K562 (cell line): ENCODE measurements at regions not wholly inside any gene's neighbourhood (a gene's known extent, or its start where the extent isn't known, plus 50 kb on each side); places are given as distances from the start of the nearest gene placed in this dataset.

Experiments
- ATAC-seq: fragments of 200-7000 bp; cut with Tn5 transposase; 3 replicates; pipeline ENCODE4 v1.9.1; 2020; ENCODE audit warnings: moderate library complexity
- BruUV-seq: library from RNA; stranded (reverse); fragments of 400-500 nt; replicated peaks from 2 replicates; lab custom pipeline; 2021; lab: Mats Ljungman, UMichigan
- CTCF ChIA-PET: fragments of 300-600 bp; formaldehyde crosslinking; extraction: SDS; loops from one replicate; lab custom pipeline; 2021; ENCODE audit warnings: low intra/inter-chr PET ratio; lab: Yijun Ruan, JAX
- POLR2A ChIA-PET: fragments of 300-600, 350-650 bp; sonication (Branson Sonifier 250); formaldehyde crosslinking; extraction: SDS; loops from one replicate; lab custom pipeline; 2021; ENCODE audit warnings: antibody characterized with exemption, inconsistent platforms; lab: Yijun Ruan, JAX
- DNase-seq, 4 experiments: peaks; one replicate each; pipeline versions ENCODE4 v3.0.0 to v3.0.0-alpha.2; 2011 to 2018; ENCODE audit warnings: low spot score in 3 of 4, mixed read lengths in 3 of 4; ENCODE audit errors: extremely low read depth in 1 of 4
- FAIRE-seq: peaks from 2 replicates; lab custom pipeline; 2011; peaks lifted over from hg19 to GRCh38; lab: Jason Lieb, UNC
- H2AFZ ChIP-seq: 2 replicates; pipeline ENCODE4 v1.6.0; 2011; ENCODE audit warnings: low read depth, low read length, control low read depth, inconsistent platforms
- H3K27ac ChIP-seq: fragments of 200-600 bp; 3 replicates; pipeline ENCODE4 v1.8.0; 2011; ENCODE audit warnings: low read depth, mild to moderate bottlenecking, control low read depth, inconsistent platforms, low read length, moderate library complexity, mixed read lengths; ENCODE audit errors: extremely low read depth
- H3K27me3 ChIP-seq, 2 experiments: fragments of 300-600 bp in 1 of 2; 2 replicates in 1 of 2; 3 replicates in 1 of 2; pipeline versions ENCODE4 v1.6.0 to v1.8.0; 2011; ENCODE audit warnings: inconsistent platforms in 2 of 2, low read length in 2 of 2, mild to moderate bottlenecking in 1 of 2, mixed read lengths in 1 of 2, moderate library complexity in 1 of 2; ENCODE audit not compliant: control insufficient read depth in 2 of 2, insufficient read depth in 2 of 2
- H3K36me3 ChIP-seq: fragments of 300-600 bp; 3 replicates; pipeline ENCODE4 v1.8.0; 2011; ENCODE audit warnings: mild to moderate bottlenecking, low read length, inconsistent platforms; ENCODE audit not compliant: control insufficient read depth, insufficient read depth
- H3K4me1 ChIP-seq, 2 experiments: fragments of 200-600 bp in 1 of 2; replicated peaks in 1 of 2; 2 replicates in 1 of 2; 3 replicates in 1 of 2; pipeline versions ENCODE4 v1.5.1 to v1.8.0; 2011; ENCODE audit warnings: inconsistent platforms in 2 of 2, low read length in 2 of 2, mild to moderate bottlenecking in 1 of 2, mixed read lengths in 1 of 2, moderate library complexity in 1 of 2; ENCODE audit not compliant: control insufficient read depth in 2 of 2, insufficient read depth in 2 of 2
- H3K4me2 ChIP-seq: 2 replicates; pipeline ENCODE4 v1.6.1; 2011; ENCODE audit warnings: low read length, control low read depth, inconsistent platforms, mixed read lengths; ENCODE audit not compliant: insufficient read depth
- H3K4me3 ChIP-seq: fragments of 200-600 bp; sonication (generic), shearing (Covaris generic); 2 replicates; pipeline ENCODE4 v1.5.1; 2016; ENCODE audit warnings: control low read depth, inconsistent platforms
- H3K79me2 ChIP-seq: fragments of 200-600 bp; 3 replicates; pipeline ENCODE4 v1.8.0; 2011; ENCODE audit warnings: low read length, inconsistent platforms; ENCODE audit not compliant: control insufficient read depth, insufficient read depth
- H3K9ac ChIP-seq, 2 experiments: 2 replicates each; pipeline versions ENCODE4 v1.6.0 to v1.6.1; 2011; ENCODE audit warnings: low read depth in 2 of 2, low read length in 2 of 2, control low read depth in 1 of 2, inconsistent platforms in 1 of 2, mild to moderate bottlenecking in 1 of 2, mixed read lengths in 1 of 2; ENCODE audit not compliant: insufficient read depth in 1 of 2
- H3K9me1 ChIP-seq: one replicate; pipeline ENCODE4 v1.6.0; 2011; ENCODE audit warnings: inconsistent platforms, mild to moderate bottlenecking, low read length, moderate library complexity; ENCODE audit not compliant: control insufficient read depth, insufficient read depth
- H3K9me3 ChIP-seq: replicated peaks from 2 replicates; pipeline ENCODE4 v1.5.1; 2011; ENCODE audit warnings: low read depth, low read length, inconsistent platforms; ENCODE audit not compliant: control insufficient read depth, insufficient read depth
- H4K20me1 ChIP-seq: replicated peaks from 2 replicates; pipeline ENCODE4 v1.6.1; 2011; ENCODE audit warnings: low read length, inconsistent platforms, mixed read lengths; ENCODE audit not compliant: control insufficient read depth, insufficient read depth
- ASH1L ChIP-seq: fragments of 450-650 bp; IDR thresholded peaks from 2 replicates; pipeline ENCODE4 v1.6.1; 2018; ENCODE audit warnings: borderline replicate concordance, mild to moderate bottlenecking, low read depth; ENCODE audit not compliant: partially characterized antibody
- C11orf30 ChIP-seq: fragments of 450-650 bp; IDR thresholded peaks from 2 replicates; pipeline ENCODE4 v1.6.1; 2016; ENCODE audit warnings: low read depth, mild to moderate bottlenecking
- CBFA2T2 ChIP-seq: fragments of 450-650 bp; conservative IDR thresholded peaks from 2 replicates; pipeline ENCODE4 v1.6.1; 2017; ENCODE audit warnings: mild to moderate bottlenecking
- CBFA2T3 ChIP-seq: fragments of 450-650 bp; IDR thresholded peaks from 2 replicates; pipeline ENCODE4 v1.6.1; 2017
- FOSL1 ChIP-seq: fragments of 200-800 bp; sonication (Bioruptor generic); conservative IDR thresholded peaks from 2 replicates; pipeline ENCODE4 v1.6.1; 2016; ENCODE audit warnings: missing genetic modification characterization, missing compliant biosample characterization
- FOXA3 ChIP-seq, 2 experiments: fragments of 450-650 bp in 1 of 2; sonication (generic) in 1 of 2; formaldehyde crosslinking; IDR thresholded peaks in 1 of 2; conservative IDR thresholded peaks in 1 of 2; 2 replicates each; pipeline versions ENCODE4 v1.4.0 to v1.8.0; 2020 to 2022; ENCODE audit warnings: mild to moderate bottlenecking in 2 of 2, missing genetic modification reagents in 1 of 2
- JUND ChIP-seq, 2 experiments: IDR thresholded peaks; 2 replicates in 1 of 2; 3 replicates in 1 of 2; pipeline ENCODE4 v1.6.1; 2011; ENCODE audit warnings: borderline replicate concordance in 2 of 2, low read depth in 2 of 2, low read length in 2 of 2, improper control_type of control experiment in 1 of 2, missing biosample characterization in 1 of 2, missing genetic modification characterization in 1 of 2, missing genetic modification reagents in 1 of 2
- NR4A1 ChIP-seq, 2 experiments: fragments of 250-450 bp in 1 of 2; fragments of 450-650 bp in 1 of 2; sonication (Bioruptor Pico) in 1 of 2; IDR thresholded peaks; 2 replicates each; pipeline versions ENCODE4 v1.4.0 to v1.6.1; 2016 to 2020; ENCODE audit warnings: mild to moderate bottlenecking in 2 of 2, missing compliant biosample characterization in 1 of 2, missing genetic modification characterization in 1 of 2, moderate library complexity in 1 of 2
- PHF8 ChIP-seq: fragments of 200-600 bp; sonication (generic); IDR thresholded peaks from 2 replicates; pipeline ENCODE4 v1.6.1; 2012; ENCODE audit warnings: mixed run types, mild to moderate bottlenecking, inconsistent platforms, low read length, moderate library complexity, borderline replicate concordance
- TAL1 ChIP-seq: fragments of 450-650 bp; IDR thresholded peaks from 2 replicates; pipeline ENCODE4 v1.6.1; 2016; ENCODE audit warnings: mild to moderate bottlenecking
- WGBS: fragments of 100-300 bp; shearing (Covaris generic); methylation state at CpG from one replicate; pipeline ENCODE4 v1.1.6; 2016; ENCODE audit warnings: low coverage, mixed read lengths; ENCODE audit not compliant: insufficient coverage; ENCODE audit errors: missing lambda C conversion rate; 5-methylcytosine and 5-hydroxymethylcytosine counted together
- in situ Hi-C: fragments of 300-500 bp; cut with MboI; formaldehyde crosslinking; loops from 4 replicates; pipeline ENCODE4 v1.15.0; 2018; ENCODE audit warnings: inconsistent platforms, mixed read lengths
- intact Hi-C: fragments of 100-400 bp; cut with micrococcal nuclease; formaldehyde crosslinking; loops from 2 replicates; pipeline ENCODE4 v1.14.2; 2022

DNA sequence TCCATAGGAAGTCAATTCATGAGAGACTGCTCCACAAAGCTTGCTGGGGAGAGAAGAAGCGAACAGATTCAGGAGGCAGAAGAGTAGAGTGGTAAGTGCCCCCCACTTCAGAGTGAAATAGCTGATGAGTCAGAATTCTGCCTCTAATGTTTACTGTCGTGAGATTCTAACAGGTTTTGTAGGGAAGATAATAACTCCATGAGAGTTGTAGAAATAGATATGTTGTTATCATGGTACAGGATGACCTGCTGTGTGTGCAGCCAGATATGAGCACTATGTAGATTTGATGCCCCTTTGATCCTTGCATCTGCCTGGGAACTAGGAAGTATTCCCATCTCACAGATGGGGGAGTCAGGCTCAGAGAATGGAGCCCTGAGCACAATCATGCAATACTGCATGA lies 502.4 kb upstream of the CDH11 start:
- no TSS peak for BruUV-seq
- Histone ChIP-seq H3K4me1 (no peaks in the 10 kb centered on the region), H4K20me1 (no peaks in the 10 kb centered on the region), H3K79me2 (no peaks in the 10 kb centered on the region), H3K27ac (no peak overlapping the region), H3K9me3 (no peaks in the 10 kb centered on the region), H3K9me1 (no peaks in the 10 kb centered on the region), H2AFZ (no peak overlapping the region), H3K27me3 (no peaks in the 10 kb centered on the region), H3K9ac (no peak overlapping the region), H3K4me3 (no peak overlapping the region), H3K4me2 (no peak overlapping the region), H3K36me3 (no peaks in the 10 kb centered on the region)
- no peak for FAIRE-seq
- intact Hi-C loops (no loop called here), in situ Hi-C loops (no loop called here)
- POLR2A ChIA-PET = no interaction called here
- no peak for ATAC-seq
- CTCF ChIA-PET = no interaction called here
- TF ChIP-seq CBFA2T2 = peak; percentile 36
- TF ChIP-seq JUND (IDR thresholded peaks at IDR 0.05; ENCODE audit: borderline replicate concordance, low read depth, low read length) = no peak
- TF ChIP-seq JUND (tag; IDR thresholded peaks at IDR 0.05; ENCODE audit: borderline replicate concordance, low read depth, low read length) = peak; percentile 12; the same call in 1 of the 3 replicates
- TF ChIP-seq TAL1 = peak; percentile 64
- 0 out of 4 replicates have a peak, but pooled peaks of 1 of the 2 experiments have one; percentile 13 for TF ChIP-seq FOXA3 (CRISPR knock-in tag; conservative IDR thresholded peaks at IDR 0.05 in 1 of 2, IDR thresholded peaks at IDR 0.05 in 1 of 2)
- TF ChIP-seq FOSL1 = peak; percentile 64; the same call in 1 of the 2 replicates
- TF ChIP-seq NR4A1 (CRISPR knock-in tag; IDR thresholded peaks at IDR 0.05) = no peak
- no peak for TF ChIP-seq NR4A1 (tag; IDR thresholded peaks at IDR 0.05)
- peak; percentile 18; the same call in 1 of the 2 replicates for TF ChIP-seq C11orf30
- TF ChIP-seq ASH1L = no peak
- no peak for TF ChIP-seq PHF8
- peak; percentile 46; the same call in 1 of the 2 replicates for TF ChIP-seq CBFA2T3
- no peak for DNase-seq
- 0% methylated on average over 2 of the region's 2 CpGs for WGBS
